ENCODE measurements at regions not wholly inside any gene's neighbourhood (a gene's known extent, or its start where the extent isn't known, plus 50 kb on each side); places are given as distances from the start of the nearest gene placed in this dataset.

DNA sequence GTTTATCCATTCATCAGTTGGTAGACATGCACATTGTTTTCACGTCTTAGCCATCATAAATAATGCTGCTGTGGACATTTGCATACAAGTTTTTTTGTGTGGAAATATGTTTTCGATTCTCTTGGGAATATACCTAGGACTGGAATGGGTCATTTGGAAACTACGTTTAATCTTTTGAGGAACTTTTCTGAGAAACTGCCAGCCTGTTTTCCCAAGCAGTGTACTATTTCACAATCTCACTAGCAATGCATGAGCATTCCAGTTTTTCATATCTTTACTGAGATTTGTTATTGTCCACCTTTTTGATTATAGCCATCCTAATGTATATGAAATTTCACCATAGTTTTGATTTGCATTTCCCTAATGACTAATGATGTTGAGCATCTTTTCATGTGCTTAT lies 95.7 kb upstream of the JAZF1 start:
- no peak for DNase-seq
- Mint-ChIP-seq H3K4me1 (ENCODE audit: low read depth) (peaks cover 5% of the 10 kb centered on the region; the same call in 1 of the 2 replicates), H3K27ac (no peak overlapping the region), H3K4me3 (no peak overlapping the region), H3K9me3 (no peaks in the 10 kb centered on the region), H3K36me3 (ENCODE audit: low read depth) (no peaks in the 10 kb centered on the region), H3K27me3 (ENCODE audit: insufficient read depth) (peaks cover 3% of the 10 kb centered on the region; the same call in 1 of the 2 replicates)
- TF ChIP-seq, protein P1, sequence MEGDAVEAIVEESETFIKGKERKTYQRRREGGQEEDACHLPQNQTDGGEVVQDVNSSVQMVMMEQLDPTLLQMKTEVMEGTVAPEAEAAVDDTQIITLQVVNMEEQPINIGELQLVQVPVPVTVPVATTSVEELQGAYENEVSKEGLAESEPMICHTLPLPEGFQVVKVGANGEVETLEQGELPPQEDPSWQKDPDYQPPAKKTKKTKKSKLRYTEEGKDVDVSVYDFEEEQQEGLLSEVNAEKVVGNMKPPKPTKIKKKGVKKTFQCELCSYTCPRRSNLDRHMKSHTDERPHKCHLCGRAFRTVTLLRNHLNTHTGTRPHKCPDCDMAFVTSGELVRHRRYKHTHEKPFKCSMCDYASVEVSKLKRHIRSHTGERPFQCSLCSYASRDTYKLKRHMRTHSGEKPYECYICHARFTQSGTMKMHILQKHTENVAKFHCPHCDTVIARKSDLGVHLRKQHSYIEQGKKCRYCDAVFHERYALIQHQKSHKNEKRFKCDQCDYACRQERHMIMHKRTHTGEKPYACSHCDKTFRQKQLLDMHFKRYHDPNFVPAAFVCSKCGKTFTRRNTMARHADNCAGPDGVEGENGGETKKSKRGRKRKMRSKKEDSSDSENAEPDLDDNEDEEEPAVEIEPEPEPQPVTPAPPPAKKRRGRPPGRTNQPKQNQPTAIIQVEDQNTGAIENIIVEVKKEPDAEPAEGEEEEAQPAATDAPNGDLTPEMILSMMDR (IDR thresholded peaks at IDR 0.05), result no peak

DNA sequence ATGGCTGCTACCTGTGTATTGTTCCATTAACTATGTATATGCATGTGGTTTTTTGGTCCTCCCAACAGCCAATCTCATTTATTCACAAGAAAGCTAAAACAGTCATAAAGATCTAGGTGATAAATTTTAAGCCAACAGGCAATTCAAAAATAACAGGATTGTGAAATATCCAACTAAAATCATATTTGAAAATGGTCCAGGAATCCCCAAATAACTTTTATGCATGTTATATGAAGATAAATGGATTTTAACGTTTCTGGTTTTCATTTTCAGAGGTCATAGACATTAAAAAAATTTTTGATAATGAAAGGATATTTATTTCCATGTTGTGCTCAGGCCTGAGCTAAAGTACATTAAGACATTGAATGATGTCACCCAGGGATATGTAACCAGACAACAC lies 96.8 kb upstream of the JAZF1 start:
- no peaks in the 10 kb centered on the region for H3K9me3 Mint-ChIP-seq
- no peak overlapping the region for H3K27ac Mint-ChIP-seq
- H3K27me3 Mint-ChIP-seq (ENCODE audit: insufficient read depth), result peaks cover 3% of the 10 kb centered on the region; the same call in 1 of the 2 replicates
- H3K36me3 Mint-ChIP-seq (ENCODE audit: low read depth), result no peaks in the 10 kb centered on the region
- DNase-seq, result no peak
- H3K4me1 Mint-ChIP-seq (ENCODE audit: low read depth), result peaks cover 4% of the 10 kb centered on the region; the same call in 1 of the 2 replicates
- TF ChIP-seq, protein P1 (IDR thresholded peaks at IDR 0.05), result no peak
- H3K4me3 Mint-ChIP-seq, result no peak overlapping the region

DNA sequence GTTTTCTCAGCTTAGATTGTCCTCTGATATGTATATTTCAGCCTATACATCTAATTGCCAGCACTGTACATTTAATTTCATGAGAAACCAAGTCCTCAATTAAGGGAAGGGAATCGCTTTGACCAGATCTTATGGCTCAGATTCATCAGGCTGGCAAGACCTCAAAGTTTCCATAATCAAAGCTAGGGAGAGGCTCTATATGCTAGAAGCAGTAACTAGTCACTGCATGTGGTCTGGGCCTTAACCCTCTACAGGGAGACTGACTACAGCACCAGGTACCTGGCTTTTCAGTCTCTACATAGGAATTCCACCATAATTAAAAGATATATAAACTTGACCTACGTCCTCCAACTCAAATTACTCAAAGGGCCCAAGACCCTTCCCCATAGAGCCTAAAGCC lies 97.4 kb upstream of the JAZF1 start:
- no peak overlapping the region for H3K4me3 Mint-ChIP-seq
- H3K36me3 Mint-ChIP-seq (ENCODE audit: low read depth), result no peaks in the 10 kb centered on the region
- H3K27me3 Mint-ChIP-seq (ENCODE audit: insufficient read depth), result peaks cover 3% of the 10 kb centered on the region; the same call in 1 of the 2 replicates
- no peaks in the 10 kb centered on the region for H3K9me3 Mint-ChIP-seq
- no peaks in the 10 kb centered on the region for H3K4me1 Mint-ChIP-seq (ENCODE audit: low read depth)
- no peak overlapping the region for H3K27ac Mint-ChIP-seq
- no peak for DNase-seq
- TF ChIP-seq, protein P1 (IDR thresholded peaks at IDR 0.05), result no peak

DNA sequence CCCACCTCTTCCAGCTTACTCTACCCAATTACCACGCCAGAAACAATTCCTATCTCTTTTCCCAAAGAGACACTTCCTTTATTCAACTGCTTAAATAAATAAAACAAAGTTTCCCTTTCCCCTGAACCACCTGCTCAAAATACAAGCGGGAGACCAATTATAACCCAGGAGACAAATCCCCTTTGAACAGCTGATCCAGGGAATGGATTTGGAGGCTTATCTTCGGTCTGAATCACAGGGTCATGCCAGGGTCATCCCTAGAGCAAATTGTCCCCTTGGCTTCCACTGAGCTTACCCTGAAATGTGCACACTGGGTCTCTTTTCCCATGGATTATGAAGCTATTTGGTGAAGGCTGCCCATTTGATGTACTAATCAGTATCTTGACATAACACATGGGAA lies 99.9 kb upstream of the JAZF1 start:
- TF ChIP-seq, protein P1 (IDR thresholded peaks at IDR 0.05), result no peak
- Mint-ChIP-seq H3K27ac (no peak overlapping the region), H3K9me3 (no peaks in the 10 kb centered on the region), H3K36me3 (ENCODE audit: low read depth) (no peaks in the 10 kb centered on the region), H3K4me1 (ENCODE audit: low read depth) (no peaks in the 10 kb centered on the region), H3K27me3 (ENCODE audit: insufficient read depth) (peaks cover 3% of the 10 kb centered on the region; the same call in 1 of the 2 replicates), H3K4me3 (no peak overlapping the region)
- DNase-seq, result no peak

DNA sequence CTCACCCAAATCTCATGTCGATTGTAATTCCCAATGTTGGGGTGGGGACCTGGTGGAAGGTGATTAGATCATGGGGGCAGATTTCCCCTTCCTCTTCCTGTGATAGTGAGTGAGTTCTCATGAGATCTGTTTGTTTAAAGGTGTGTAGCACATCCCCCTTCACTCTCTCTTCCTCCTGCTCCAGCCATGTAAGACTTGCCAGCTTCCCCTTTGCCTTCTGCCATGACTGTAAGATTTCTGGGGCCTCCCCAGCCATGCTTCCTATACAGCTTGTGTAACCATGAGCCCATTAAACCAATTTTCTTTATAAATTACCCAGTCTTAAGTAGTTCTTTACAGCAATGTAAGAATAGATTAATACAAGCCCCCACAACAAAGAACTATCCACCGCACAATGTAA lies 109.9 kb upstream of the JAZF1 start:
- Mint-ChIP-seq H3K27ac (no peak overlapping the region), H3K36me3 (ENCODE audit: low read depth) (no peaks in the 10 kb centered on the region), H3K4me1 (ENCODE audit: low read depth) (no peaks in the 10 kb centered on the region), H3K4me3 (no peak overlapping the region), H3K27me3 (ENCODE audit: insufficient read depth) (peaks cover 9% of the 10 kb centered on the region), H3K9me3 (no peaks in the 10 kb centered on the region)
- TF ChIP-seq, protein P1 (IDR thresholded peaks at IDR 0.05), result no peak
- no peak for DNase-seq

DNA sequence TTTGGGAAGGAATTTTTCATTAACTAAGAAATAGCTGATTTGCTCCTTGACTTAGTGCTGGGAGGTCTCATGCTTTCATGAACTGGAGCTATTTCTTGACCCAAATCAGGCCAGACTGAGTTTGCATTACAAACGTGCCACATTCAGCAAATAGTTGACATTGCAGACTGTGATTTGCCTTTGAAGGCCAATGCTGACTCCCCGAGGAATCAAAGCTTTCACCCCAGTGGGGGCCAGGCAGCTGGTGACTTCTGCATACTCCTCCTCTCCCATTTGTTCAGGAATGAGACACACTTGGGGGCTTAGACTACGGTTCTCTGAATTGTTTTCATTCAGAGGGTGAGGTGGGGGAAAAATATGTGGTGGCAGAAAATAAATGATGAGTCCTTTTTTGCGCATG lies 111.0 kb upstream of the JAZF1 start:
- H3K36me3 Mint-ChIP-seq (ENCODE audit: low read depth), result no peaks in the 10 kb centered on the region
- TF ChIP-seq, protein P1 (IDR thresholded peaks at IDR 0.05), result no peak
- no peaks in the 10 kb centered on the region for H3K4me1 Mint-ChIP-seq (ENCODE audit: low read depth)
- no peaks in the 10 kb centered on the region for H3K9me3 Mint-ChIP-seq
- no peak overlapping the region for H3K27ac Mint-ChIP-seq
- peaks cover 9% of the 10 kb centered on the region for H3K27me3 Mint-ChIP-seq (ENCODE audit: insufficient read depth)
- no peak for DNase-seq
- no peak overlapping the region for H3K4me3 Mint-ChIP-seq

Measured in HFFc6 (cell line).